A673 (cell line): ENCODE measurements at regions not wholly inside any gene's neighbourhood (a gene's known extent, or its start where the extent isn't known, plus 50 kb on each side); places are given as distances from the start of the nearest gene placed in this dataset.

Experiments used
- BruUV-seq: library from RNA; stranded (reverse); fragments of 400-500 nt; replicated peaks from 2 replicates; lab custom pipeline; 2021; lab: Mats Ljungman, UMichigan
- CTCF ChIA-PET: fragments of 300-600 bp; sonication (Branson Sonifier 250); formaldehyde crosslinking; loops from one replicate; lab custom pipeline; 2022; ENCODE audit warnings: antibody characterized with exemption; lab: Charles Lee
- POLR2A ChIA-PET: fragments of 300-600 bp; sonication (Branson Sonifier 250); formaldehyde crosslinking; loops from one replicate; lab custom pipeline; 2022; ENCODE audit warnings: antibody characterized with exemption; ENCODE audit not compliant: low non-redundant PET; lab: Charles Lee
- DNase-seq: peaks from one replicate; pipeline ENCODE4 v3.0.0-alpha.2; 2015; ENCODE audit warnings: low spot score
- H3K27ac ChIP-seq: fragments of 200-600 bp; sonication (generic); 2 replicates; pipeline ENCODE4 v1.5.1; 2016; ENCODE audit warnings: mixed run types, low read depth, mild to moderate bottlenecking, mixed read lengths, antibody characterized with exemption, low read length; ENCODE audit not compliant: poor library complexity, severe bottlenecking
- H3K27me3 ChIP-seq: fragments of 200-600 bp; sonication (generic); replicated peaks from 2 replicates; pipeline ENCODE4 v1.6.1; 2017; ENCODE audit warnings: mixed run types, low read depth, mild to moderate bottlenecking, mixed read lengths, antibody characterized with exemption, low read length; ENCODE audit not compliant: insufficient read depth, poor library complexity
- H3K36me3 ChIP-seq: fragments of 200-600 bp; sonication (generic); 2 replicates; pipeline ENCODE4 v1.6.1; 2016; ENCODE audit warnings: mixed run types, mild to moderate bottlenecking, mixed read lengths, antibody characterized with exemption, low read length; ENCODE audit not compliant: insufficient read depth, poor library complexity, severe bottlenecking
- H3K4me1 ChIP-seq: fragments of 200-600 bp; sonication (generic); 2 replicates; pipeline ENCODE4 v1.6.1; 2017; ENCODE audit warnings: mixed run types, mild to moderate bottlenecking, mixed read lengths, antibody characterized with exemption, low read length; ENCODE audit not compliant: insufficient read depth, poor library complexity, severe bottlenecking
- H3K4me3 ChIP-seq: fragments of 200-600 bp; sonication (generic); 2 replicates; pipeline ENCODE4 v1.5.1; 2016; ENCODE audit warnings: low read depth, mixed run types, mild to moderate bottlenecking, mixed read lengths, low read length; ENCODE audit not compliant: poor library complexity, severe bottlenecking
- H3K9me3 ChIP-seq: fragments of 200-600 bp; sonication (generic); 2 replicates; pipeline ENCODE4 v1.6.1; 2016; ENCODE audit warnings: mixed run types, low read depth, mild to moderate bottlenecking, mixed read lengths, antibody characterized with exemption, low read length; ENCODE audit not compliant: poor library complexity, severe bottlenecking
- EZH2 ChIP-seq: fragments of 200-600 bp; sonication (generic); IDR thresholded peaks from 2 replicates; pipeline ENCODE4 v1.6.1; 2017; ENCODE audit warnings: borderline replicate concordance, low read depth, mild to moderate bottlenecking, mixed read lengths, antibody characterized with exemption, low read length; ENCODE audit not compliant: poor library complexity, severe bottlenecking
- intact Hi-C: fragments of 100-400 bp; cut with micrococcal nuclease; formaldehyde crosslinking; loops from one replicate; pipeline ENCODE4 v1.10.0; 2022; ENCODE audit not compliant: unreplicated experiment
- TF ChIP-seq, protein P1 (sequence below): fragments of 300-800, 200-600 bp; sonication (generic); conservative IDR thresholded peaks from 2 replicates; pipeline ENCODE4 v1.5.1; 2017; ENCODE audit warnings: low read depth, mild to moderate bottlenecking, antibody characterized with exemption, low read length, moderate library complexity, mixed read lengths

DNA sequence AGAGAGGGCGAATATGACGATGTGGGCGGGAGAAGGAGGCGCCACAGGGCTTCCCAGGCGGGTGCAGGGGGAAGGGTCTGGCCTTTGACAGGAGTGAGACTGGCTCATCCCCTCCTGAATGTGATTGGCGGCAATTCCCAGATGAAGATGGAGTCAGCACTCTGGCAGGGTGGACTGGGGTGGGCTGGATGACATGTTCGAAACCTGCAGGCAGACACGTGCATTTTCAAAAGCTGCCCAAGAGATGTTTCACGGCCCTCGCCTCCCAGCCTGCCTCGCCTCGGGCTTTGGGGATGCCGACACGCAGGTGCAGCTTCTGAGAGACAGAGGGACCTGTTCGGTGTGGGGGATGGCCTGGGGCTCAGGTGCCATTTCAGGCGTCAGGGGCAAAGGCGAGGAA is 66.8 kb upstream of the AFDN start:
- Histone ChIP-seq H3K27me3 (no peaks in the 10 kb centered on the region), H3K9me3 (no peaks in the 10 kb centered on the region), H3K4me1 (no peaks in the 10 kb centered on the region), H3K4me3 (no peak overlapping the region), H3K36me3 (no peaks in the 10 kb centered on the region), H3K27ac (no peak overlapping the region)
- DNase-seq = no peak
- ChIA-PET CTCF (no interaction called here), POLR2A (no interaction called here)
- no peak for TF ChIP-seq EZH2
- TF ChIP-seq, protein P1, sequence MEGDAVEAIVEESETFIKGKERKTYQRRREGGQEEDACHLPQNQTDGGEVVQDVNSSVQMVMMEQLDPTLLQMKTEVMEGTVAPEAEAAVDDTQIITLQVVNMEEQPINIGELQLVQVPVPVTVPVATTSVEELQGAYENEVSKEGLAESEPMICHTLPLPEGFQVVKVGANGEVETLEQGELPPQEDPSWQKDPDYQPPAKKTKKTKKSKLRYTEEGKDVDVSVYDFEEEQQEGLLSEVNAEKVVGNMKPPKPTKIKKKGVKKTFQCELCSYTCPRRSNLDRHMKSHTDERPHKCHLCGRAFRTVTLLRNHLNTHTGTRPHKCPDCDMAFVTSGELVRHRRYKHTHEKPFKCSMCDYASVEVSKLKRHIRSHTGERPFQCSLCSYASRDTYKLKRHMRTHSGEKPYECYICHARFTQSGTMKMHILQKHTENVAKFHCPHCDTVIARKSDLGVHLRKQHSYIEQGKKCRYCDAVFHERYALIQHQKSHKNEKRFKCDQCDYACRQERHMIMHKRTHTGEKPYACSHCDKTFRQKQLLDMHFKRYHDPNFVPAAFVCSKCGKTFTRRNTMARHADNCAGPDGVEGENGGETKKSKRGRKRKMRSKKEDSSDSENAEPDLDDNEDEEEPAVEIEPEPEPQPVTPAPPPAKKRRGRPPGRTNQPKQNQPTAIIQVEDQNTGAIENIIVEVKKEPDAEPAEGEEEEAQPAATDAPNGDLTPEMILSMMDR = no peak
- BruUV-seq = no TSS peak
- intact Hi-C loops = no loop called here

DNA sequence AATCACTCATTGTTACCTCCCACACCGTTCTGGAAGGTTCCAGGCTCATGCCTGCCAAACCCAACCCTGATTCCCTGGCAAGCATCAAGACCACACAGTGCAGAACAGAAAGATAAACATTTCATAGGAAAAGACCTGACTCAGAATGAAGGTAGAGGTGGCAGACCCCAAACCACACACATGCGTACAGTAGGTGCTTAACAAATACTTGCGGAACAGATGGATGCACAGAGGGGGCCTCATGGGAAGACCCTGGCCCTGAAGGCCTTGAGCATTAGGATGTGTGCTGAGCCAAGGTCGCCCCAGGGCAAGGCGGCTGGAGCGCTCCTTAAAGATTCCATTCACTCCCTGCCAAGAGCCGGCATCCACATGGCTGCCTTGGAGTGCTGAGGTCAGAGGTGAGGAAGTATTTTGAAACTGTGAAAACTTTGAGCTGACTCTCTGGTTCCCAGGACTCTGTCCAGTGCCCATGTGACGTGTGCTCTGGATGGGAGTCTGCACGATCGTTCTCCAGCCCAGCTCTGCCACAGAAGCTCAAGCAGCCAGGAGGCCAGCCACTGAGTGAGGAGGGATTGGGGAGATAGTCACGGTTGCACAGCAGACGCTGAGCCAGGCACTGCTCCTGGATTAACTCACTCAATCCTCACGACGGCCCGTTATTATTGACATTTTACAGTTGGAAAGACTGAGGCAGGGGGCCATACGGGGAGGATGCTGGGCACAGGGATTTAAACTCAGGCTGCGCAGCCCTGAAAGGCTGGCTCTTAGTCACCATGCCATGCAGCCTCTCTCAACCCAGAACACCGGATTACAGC is 65.5 kb upstream of the AFDN start:
- DNase-seq = no peak
- H3K36me3 ChIP-seq = no peaks in the 10 kb centered on the region
- ChIA-PET POLR2A (no interaction called here), CTCF (no interaction called here)
- H3K4me1 ChIP-seq = no peaks in the 10 kb centered on the region
- BruUV-seq = no TSS peak
- no peak overlapping the region for H3K27ac ChIP-seq
- intact Hi-C loops = no loop called here
- no peak for TF ChIP-seq EZH2
- TF ChIP-seq, protein P1 = no peak
- no peak overlapping the region for H3K4me3 ChIP-seq
- no peaks in the 10 kb centered on the region for H3K27me3 ChIP-seq
- H3K9me3 ChIP-seq = no peaks in the 10 kb centered on the region

DNA sequence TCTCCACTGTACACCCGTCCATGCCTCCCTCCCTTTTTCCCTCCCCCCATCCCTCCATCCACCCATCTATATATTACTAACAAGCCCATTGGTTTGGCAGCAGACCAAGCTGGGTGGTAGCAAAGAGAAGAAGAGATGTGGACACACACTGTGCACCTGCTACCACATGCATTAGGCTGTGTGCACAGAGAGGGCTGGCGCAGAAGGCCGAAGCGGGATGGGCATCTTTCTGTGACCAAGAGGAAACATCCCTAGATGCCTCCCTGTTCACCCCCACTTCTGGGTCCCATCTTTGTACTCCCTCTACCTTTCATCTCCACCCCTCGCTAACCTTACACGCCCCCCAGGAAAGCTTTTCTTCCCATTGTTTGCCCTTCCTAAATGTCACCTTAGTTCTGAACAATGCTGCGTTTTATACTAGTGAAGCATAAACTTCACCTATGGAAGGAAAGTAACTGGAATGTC is 64.9 kb upstream of the AFDN start:
- H3K27me3 ChIP-seq = no peaks in the 10 kb centered on the region
- DNase-seq = no peak
- ChIA-PET POLR2A (no interaction called here), CTCF (no interaction called here)
- BruUV-seq = no TSS peak
- TF ChIP-seq, protein P1 = no peak
- no peak for TF ChIP-seq EZH2
- no peaks in the 10 kb centered on the region for H3K9me3 ChIP-seq
- intact Hi-C loops = no loop called here
- H3K4me3 ChIP-seq = no peak overlapping the region
- no peak overlapping the region for H3K27ac ChIP-seq
- H3K36me3 ChIP-seq = no peaks in the 10 kb centered on the region
- no peaks in the 10 kb centered on the region for H3K4me1 ChIP-seq
